Right lobe of liver (tissue), 6 donors: ENCODE measurements at regions not wholly inside any gene's neighbourhood (a gene's known extent, or its start where the extent isn't known, plus 50 kb on each side); places are given as distances from the start of the nearest gene placed in this dataset.

Experiments used
- ATAC-seq, 4 donors: fragments of 200-7000 bp; cut with Tn5 transposase; one replicate each; pipeline ENCODE4 v1.9.1; 2020; ENCODE audit warnings: mild to moderate bottlenecking in 4 of 4, moderate library complexity in 4 of 4
- DNase-seq, 3 donors: peaks; one replicate each; pipeline ENCODE4 v3.0.0-alpha.2; 2020
- H3K27ac ChIP-seq, 3 donors: fragments of 200-600 bp; one replicate each; pipeline ENCODE4 v1.8.0; 2022
- H3K27me3 ChIP-seq, 2 donors: fragments of 200-600 bp; one replicate each; pipeline ENCODE4 v1.8.0; 2022
- H3K36me3 ChIP-seq, 4 donors: fragments of 200-600 bp; sonication (generic) in 1 of 4; one replicate each; pipeline versions ENCODE4 v1.5.1 to v1.8.0; 2017 to 2022; ENCODE audit warnings: control low read depth in 1 of 4
- H3K4me1 ChIP-seq, 4 donors: fragments of 200-600 bp; sonication (generic) in 1 of 4; one replicate each; pipeline versions ENCODE4 v1.5.1 to v1.8.0; 2017 to 2022; ENCODE audit warnings: control low read depth in 1 of 4
- H3K4me3 ChIP-seq, 3 donors: fragments of 200-600 bp; one replicate each; pipeline ENCODE4 v1.8.0; 2022
- H3K9me3 ChIP-seq, 4 donors: fragments of 200-600 bp; sonication (generic) in 1 of 4; one replicate each; pipeline versions ENCODE4 v1.5.1 to v1.8.0; 2017 to 2022; ENCODE audit warnings: control low read depth in 1 of 4
- POLR2A ChIP-seq: fragments of 450-650 bp; IDR thresholded peaks from one replicate; pipeline ENCODE4 v1.6.1; 2017; ENCODE audit warnings: antibody characterized with exemption, mild to moderate bottlenecking
- WGBS: methylation state at CpG from one replicate; pipeline ENCODE4 v1.1.6; 2018; ENCODE audit warnings: low coverage, low lambda C conversion rate; ENCODE audit not compliant: insufficient coverage; ENCODE audit errors: missing lambda C conversion rate; 5-methylcytosine and 5-hydroxymethylcytosine counted together
- intact Hi-C, 2 donors: fragments of 100-400 bp; cut with DNase I; formaldehyde crosslinking; loops; one replicate each; pipeline versions ENCODE4 v1.11.2 to v1.14.1; 2022
- TF ChIP-seq, protein P1 (sequence below), 4 donors: fragments of 200-600 bp in 3 of 4; fragments of 450-650 bp in 1 of 4; IDR thresholded peaks; one replicate each; pipeline versions ENCODE4 v1.5.1 to v1.8.0; 2016 to 2022; ENCODE audit warnings: antibody characterized with exemption in 4 of 4, mild to moderate bottlenecking in 2 of 4
- donor health status: DM: no; HTN: yes; CAD: no.
- donor health status: DM: no; HTN: no; CAD: no.
- donor health status: DM: no; HTN: no; CAD: no.
- donor health status: DM: no; HTN: yes; CAD: no.
- donor health status: DM: no; HTN: yes; CAD: no.

DNA sequence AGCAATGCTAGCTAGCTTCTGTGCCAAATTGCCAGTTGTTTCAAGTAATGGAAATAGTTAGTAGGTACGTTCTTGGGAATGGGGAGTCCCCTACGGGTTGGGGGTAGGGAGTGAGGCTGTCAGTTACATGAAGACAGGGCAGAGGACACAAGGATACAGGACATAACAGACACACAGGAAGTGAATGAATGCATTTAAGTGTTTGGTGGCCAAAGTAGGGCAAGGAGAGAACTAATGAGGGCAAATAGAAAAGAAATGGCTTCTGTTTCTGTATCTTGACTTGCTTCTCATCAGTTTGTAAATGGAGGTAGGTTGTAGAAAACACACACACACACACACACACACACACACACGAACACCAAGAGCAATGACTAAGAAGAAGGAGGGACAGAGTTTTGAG is 142.2 kb downstream of the S1PR1 start:
- no peak overlapping the region for H3K4me3 ChIP-seq
- H3K27ac ChIP-seq: no peak overlapping the region
- H3K4me1 ChIP-seq: no peaks in the 10 kb centered on the region
- ATAC-seq (no peak), DNase-seq (no peak)
- no peaks in the 10 kb centered on the region for H3K27me3 ChIP-seq
- 57% methylated on average over 3 of the region's 3 CpGs for WGBS
- H3K9me3 ChIP-seq: no peaks in the 10 kb centered on the region
- no peak for TF ChIP-seq POLR2A
- TF ChIP-seq, protein P1, sequence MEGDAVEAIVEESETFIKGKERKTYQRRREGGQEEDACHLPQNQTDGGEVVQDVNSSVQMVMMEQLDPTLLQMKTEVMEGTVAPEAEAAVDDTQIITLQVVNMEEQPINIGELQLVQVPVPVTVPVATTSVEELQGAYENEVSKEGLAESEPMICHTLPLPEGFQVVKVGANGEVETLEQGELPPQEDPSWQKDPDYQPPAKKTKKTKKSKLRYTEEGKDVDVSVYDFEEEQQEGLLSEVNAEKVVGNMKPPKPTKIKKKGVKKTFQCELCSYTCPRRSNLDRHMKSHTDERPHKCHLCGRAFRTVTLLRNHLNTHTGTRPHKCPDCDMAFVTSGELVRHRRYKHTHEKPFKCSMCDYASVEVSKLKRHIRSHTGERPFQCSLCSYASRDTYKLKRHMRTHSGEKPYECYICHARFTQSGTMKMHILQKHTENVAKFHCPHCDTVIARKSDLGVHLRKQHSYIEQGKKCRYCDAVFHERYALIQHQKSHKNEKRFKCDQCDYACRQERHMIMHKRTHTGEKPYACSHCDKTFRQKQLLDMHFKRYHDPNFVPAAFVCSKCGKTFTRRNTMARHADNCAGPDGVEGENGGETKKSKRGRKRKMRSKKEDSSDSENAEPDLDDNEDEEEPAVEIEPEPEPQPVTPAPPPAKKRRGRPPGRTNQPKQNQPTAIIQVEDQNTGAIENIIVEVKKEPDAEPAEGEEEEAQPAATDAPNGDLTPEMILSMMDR (IDR thresholded peaks at IDR 0.05): no peak
- intact Hi-C loops: no loop called here
- no peaks in the 10 kb centered on the region for H3K36me3 ChIP-seq

DNA sequence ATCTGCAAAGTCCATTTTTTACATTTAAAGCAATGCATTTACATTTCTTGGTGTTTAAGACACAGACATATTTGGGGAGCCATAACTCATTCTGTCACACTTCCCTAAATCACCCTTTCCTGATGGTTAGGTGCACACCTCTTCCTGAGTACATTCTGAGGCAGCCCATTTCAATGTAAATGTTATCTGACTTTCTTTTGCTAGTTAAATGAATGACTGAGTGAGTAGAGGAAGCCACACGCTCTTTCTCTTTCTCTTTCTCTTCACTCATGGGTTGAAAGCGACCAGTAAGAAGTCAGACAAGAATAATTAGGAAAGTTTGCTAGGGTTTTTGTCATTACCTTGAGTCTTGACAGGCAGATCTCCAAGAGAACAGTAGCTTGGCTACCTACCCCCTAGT is 143.1 kb downstream of the S1PR1 start:
- WGBS: 23% methylated on average over 2 of the region's 2 CpGs
- ATAC-seq (no peak), DNase-seq (no peak)
- H3K27me3 ChIP-seq: no peaks in the 10 kb centered on the region
- no peak overlapping the region for H3K4me3 ChIP-seq
- no peaks in the 10 kb centered on the region for H3K4me1 ChIP-seq
- TF ChIP-seq, protein P1 (IDR thresholded peaks at IDR 0.05): no peak
- no peak for TF ChIP-seq POLR2A
- intact Hi-C loops: no loop called here
- H3K27ac ChIP-seq: no peak overlapping the region
- H3K9me3 ChIP-seq: no peaks in the 10 kb centered on the region
- no peaks in the 10 kb centered on the region for H3K36me3 ChIP-seq

DNA sequence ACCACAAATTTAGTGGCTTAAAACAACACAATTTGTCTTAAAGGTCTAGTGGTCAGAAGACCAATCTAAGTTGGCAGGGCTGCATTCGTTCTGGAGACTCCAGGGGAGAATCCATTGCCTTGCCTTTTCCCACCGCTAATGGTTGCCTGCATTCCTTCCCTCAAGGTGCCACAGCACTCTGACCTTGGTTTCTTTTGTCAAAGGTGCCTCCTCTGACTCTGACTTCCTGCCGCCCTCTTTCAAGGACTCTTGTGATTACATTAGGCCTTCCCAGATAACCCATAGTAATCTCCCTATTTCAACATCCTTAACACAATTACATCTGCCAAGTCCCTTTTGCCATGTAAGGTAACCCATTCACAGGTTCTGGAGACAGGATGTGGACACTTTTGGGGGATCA is 145.3 kb downstream of the S1PR1 start:
- no peaks in the 10 kb centered on the region for H3K9me3 ChIP-seq
- H3K27ac ChIP-seq: no peak overlapping the region
- H3K36me3 ChIP-seq: no peaks in the 10 kb centered on the region
- no peak for ATAC-seq
- no peaks in the 10 kb centered on the region for H3K27me3 ChIP-seq
- 42% methylated on average over 3 of the region's 3 CpGs for WGBS
- no peak for TF ChIP-seq POLR2A
- TF ChIP-seq, protein P1 (IDR thresholded peaks at IDR 0.05): no peak
- intact Hi-C loops: no loop called here
- DNase-seq: no peak
- no peaks in the 10 kb centered on the region for H3K4me1 ChIP-seq
- no peak overlapping the region for H3K4me3 ChIP-seq

DNA sequence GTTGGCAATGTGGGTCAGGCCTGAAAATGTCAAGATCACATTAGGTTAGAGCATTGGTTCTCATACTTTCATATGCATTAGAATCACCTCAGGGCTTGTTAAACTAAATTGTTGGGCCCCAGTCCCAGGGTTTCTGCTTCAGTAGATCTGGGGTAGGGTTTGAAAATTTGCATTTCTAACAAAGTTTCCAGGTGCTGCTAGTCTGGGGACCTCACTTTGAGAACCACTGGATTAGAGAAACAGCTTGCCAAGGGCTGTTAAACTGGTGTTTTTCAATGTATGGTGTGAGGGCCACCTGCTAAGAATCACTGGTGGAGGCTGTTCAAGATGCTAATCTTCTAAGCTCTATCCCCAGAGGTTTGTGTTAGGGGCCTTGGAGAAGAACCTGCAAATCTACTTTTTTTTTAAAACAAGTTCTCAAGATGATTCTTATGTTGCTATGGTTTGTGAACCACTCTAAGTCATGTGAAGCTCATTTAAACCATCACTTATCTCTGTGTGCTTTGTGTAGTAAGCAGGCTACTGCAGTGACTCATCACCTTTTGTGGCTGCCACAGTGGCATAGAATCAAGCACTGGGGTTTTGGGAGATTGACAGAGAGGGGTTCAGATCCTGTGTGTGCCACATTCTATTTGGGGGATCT is 152.2 kb downstream of the S1PR1 start:
- intact Hi-C loops: no loop called here
- H3K9me3 ChIP-seq: no peaks in the 10 kb centered on the region
- DNase-seq (no peak), ATAC-seq (no peak)
- no peak overlapping the region for H3K27ac ChIP-seq
- TF ChIP-seq, protein P1 (IDR thresholded peaks at IDR 0.05): no peak
- TF ChIP-seq POLR2A: no peak
- H3K4me1 ChIP-seq: no peaks in the 10 kb centered on the region
- H3K36me3 ChIP-seq: no peaks in the 10 kb centered on the region
- H3K4me3 ChIP-seq: no peak overlapping the region
- H3K27me3 ChIP-seq: no peaks in the 10 kb centered on the region

DNA sequence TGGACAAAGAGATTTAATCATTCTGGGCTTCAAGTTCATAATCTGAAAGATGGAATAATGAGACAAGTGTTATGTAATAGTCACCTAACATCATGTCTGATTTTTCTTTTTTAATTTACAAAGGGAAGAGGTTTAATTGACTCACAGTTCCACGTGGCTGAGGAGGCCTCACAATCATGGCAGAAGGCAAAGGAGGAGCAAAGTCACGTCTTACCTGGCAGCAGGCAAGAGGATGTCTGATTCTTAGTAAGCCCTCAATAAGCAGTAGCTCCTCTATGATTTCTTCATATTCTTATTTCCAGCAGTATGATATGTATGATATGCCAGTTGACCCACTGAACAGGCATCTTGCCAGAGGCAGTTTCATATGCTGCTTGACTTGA is 152.7 kb downstream of the S1PR1 start:
- H3K27me3 ChIP-seq: no peaks in the 10 kb centered on the region
- no peaks in the 10 kb centered on the region for H3K36me3 ChIP-seq
- DNase-seq (no peak), ATAC-seq (no peak)
- H3K9me3 ChIP-seq: no peaks in the 10 kb centered on the region
- no peak for TF ChIP-seq POLR2A
- TF ChIP-seq, protein P1 (IDR thresholded peaks at IDR 0.05): no peak
- no peak overlapping the region for H3K4me3 ChIP-seq
- 49% methylated on average over 2 of the region's 2 CpGs for WGBS
- no peak overlapping the region for H3K27ac ChIP-seq
- no peaks in the 10 kb centered on the region for H3K4me1 ChIP-seq
- intact Hi-C loops: no loop called here
